NCI-H187 (cell line): ENCODE measurements at regions not wholly inside any gene's neighbourhood (a gene's known extent, or its start where the extent isn't known, plus 50 kb on each side); places are given as distances from the start of the nearest gene placed in this dataset.

Experiments used
- DNase-seq, 2 experiments: peaks; one replicate each; lab custom pipeline; 2025; lab: John Stamatoyannopoulos, UW

GRCh38 chr17:55829995-55830612 lies 79.3 kb downstream of the PCTP start:
- no peak for DNase-seq

- peak in 1 of 2 experiments; percentile 37 for DNase-seq
Observed at GRCh38 chr17:55830699-55831471, 80.0 kb downstream of the PCTP start.

GRCh38 chr17:55833306-55833705 lies 82.5 kb downstream of the PCTP start:
- no peak for DNase-seq

DNA sequence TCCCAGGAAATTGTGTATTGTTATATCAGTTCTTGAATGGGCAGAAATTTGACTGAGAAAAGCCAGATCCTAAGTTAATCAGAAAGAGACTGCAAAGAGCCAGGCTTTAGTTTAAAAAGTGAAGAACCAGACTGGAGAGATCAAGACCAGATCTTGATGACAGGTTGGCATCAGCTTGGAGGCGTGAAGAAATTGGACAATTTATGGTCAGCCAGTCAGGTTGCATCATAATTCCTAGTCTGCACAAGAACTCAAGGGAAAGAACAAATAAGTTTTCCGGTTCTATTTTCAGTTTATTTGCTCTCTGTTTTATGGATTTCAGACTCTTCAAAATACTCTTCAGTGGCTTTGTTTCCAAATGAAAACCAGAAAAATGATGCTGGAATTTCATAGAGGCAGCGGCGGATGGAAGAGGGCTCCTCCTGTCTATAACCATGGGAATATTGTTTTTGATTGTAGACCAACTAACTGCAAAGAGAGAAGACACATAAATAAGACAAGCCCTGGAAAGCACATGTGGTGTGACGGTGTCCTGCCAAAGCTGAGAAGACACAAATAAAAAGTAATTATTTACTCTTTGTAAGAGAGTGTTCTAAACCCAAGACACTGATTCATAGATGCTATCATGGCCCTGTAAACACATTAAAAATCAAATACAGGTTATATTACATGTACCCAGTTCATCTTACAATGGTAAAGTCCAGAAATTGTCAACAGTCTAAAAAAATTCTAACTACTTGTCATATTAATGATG lies 91.7 kb downstream of the PCTP start:
- no peak for DNase-seq

- no peak for DNase-seq
Observed at GRCh38 chr17:55843785-55844184, 92.9 kb downstream of the PCTP start.

- DNase-seq: no peak
Observed at GRCh38 chr17:55845385-55845784, 94.5 kb downstream of the PCTP start.

- DNase-seq: no peak
Observed at GRCh38 chr17:55846745-55847144, 95.9 kb downstream of the PCTP start.

DNA sequence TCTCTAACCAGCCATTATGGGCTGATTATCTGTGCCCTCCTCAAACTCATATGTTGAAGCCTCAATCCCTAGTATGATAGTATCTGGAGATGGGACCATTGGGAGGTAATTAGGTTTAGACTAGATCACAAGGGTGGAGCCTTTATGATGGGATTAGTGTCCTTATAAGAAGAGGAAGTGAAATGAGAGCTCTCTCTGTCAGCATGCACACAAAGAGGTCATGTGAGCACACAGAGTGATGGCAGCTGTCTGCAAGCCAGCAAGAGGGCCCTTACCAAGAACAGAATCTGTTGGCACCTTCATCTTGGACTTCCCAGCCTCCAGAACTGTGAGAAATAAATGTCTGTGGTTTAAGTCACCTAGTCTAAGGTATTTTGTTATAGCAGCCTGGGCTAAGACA lies 101.9 kb downstream of the PCTP start:
- DNase-seq: no peak

- DNase-seq: no peak
Observed at GRCh38 chr17:55859301-55859795, 108.5 kb downstream of the PCTP start.

DNA sequence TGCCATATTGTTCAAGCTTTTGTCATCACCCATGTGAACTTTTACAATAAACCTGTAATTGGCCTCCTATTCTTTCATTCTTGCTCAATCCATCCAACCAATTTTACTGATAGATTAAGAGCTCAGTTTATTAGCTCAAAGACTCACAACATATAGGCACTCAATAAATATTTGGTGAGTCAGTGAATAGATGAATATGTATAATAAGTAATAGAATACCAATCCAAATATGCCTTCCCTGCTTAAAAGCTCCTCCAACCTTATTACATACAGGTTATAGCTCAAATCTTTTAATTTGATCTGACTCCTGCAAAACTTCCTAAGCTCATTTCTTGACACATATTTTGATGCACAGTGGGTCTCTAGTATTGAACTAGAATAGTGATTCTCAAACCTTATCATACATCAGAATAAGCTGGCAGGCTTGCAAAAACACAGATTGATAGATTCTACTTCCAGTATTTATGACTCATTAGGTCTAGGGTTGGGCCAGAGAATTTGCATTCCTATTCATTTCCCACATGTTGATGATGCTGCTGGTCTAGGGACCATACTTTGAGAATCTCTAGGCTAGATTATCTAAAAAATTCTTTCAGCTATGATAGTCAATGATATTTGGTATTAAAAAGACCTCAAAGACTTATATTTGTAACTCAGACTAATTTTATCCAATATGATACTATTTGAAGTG lies 114.4 kb downstream of the PCTP start:
- no peak for DNase-seq

- no peak for DNase-seq
Observed at GRCh38 chr17:55870044-55870443, 119.2 kb downstream of the PCTP start.

DNA sequence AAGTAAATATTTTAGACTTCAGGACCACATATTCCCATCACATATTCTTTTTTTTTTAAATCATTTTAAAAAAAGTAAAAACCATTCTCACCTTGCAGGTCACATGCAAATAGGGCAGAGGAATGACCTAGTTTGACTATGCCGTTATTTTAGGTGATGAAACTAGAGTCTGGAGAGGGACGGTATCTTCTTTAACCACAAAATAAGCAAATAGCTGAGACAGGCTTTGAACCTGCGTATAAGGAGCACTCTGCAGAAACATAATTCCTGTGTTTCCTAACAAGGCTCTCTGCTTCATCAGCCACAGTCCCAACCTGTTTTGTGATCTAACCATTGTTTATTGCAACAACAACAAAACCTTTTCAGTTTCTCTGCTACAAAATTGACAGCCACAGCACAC lies 121.5 kb downstream of the PCTP start:
- DNase-seq: no peak

- DNase-seq: no peak
Observed at GRCh38 chr17:55873017-55873758, 122.3 kb downstream of the PCTP start.

DNA sequence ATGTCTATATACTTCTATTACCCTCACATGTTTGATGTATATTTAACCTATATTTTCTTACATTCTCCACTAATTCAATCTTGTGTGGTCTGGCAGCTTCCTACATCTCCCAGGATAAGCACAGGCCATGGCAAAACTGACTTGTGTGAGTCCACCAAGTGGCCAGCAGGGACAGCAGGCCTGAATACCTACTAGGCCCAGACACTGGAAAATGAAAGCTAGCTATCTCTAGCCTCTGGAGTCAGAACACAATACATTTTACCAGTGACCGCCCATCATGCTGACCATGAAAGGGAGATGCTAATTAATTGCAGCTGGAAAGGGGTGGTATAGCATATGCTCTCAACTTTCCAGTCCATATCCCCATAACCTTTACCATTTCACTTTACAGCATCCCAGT lies 132.3 kb downstream of the PCTP start:
- no peak for DNase-seq

DNA sequence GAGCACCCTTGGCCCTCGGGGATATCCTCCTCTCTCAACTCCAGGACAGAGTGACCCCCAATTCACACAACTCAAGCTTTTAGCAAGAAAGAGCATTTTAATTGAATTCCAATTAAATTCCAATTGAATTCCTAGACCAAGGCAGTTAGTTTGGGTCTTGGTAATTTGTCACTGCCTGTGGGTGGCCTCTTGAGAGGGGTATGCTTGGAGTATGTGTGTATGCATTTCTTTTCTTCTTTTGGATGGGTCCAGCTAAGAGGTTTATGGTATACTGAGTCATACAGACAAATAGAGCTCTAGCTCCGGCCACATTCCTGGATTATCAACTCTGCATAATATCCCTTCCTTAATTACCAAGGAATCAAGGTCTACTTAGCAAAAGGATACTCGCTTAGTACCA lies 136.7 kb downstream of the PCTP start:
- DNase-seq: no peak

DNA sequence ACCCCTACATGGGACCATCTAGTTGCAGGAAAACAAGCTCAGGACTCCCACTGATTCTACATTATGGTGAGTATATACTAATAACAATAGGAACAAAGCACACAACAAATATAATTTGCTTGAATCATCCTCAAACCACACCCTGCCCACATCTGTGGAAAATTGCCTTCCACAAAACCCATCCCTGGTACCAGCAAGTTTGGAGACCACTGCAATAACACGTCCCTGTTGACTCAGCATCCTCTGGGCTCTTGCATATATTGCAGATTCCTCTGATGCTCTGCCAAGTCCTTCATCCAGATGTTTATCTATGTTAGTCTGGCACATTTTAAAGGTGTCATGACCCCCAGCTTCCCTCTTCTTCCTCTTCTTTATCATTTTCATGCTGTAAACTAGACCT lies 138.4 kb downstream of the PCTP start:
- no peak for DNase-seq

- no peak for DNase-seq
Observed at GRCh38 chr17:55895112-55895759, 144.4 kb downstream of the PCTP start.

DNA sequence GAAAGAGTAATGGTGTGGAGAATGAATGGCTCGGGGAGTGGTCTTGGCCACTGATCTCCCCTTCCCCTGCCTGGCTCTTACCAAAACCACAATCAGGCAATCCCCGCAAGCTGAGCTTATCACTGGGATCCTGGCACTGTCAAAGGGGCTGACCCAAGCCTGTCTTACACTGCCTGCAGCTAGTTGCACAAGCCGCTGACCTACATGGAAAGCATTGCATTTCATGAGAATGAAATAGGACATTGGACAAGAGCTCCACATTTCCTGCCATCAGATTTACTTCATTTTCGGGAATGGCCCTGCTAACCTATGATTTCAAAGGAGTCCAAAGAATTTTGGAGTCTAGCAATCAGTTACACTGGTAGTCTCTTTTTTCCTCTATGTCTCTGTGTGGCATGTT lies 146.4 kb downstream of the PCTP start:
- no peak for DNase-seq

DNA sequence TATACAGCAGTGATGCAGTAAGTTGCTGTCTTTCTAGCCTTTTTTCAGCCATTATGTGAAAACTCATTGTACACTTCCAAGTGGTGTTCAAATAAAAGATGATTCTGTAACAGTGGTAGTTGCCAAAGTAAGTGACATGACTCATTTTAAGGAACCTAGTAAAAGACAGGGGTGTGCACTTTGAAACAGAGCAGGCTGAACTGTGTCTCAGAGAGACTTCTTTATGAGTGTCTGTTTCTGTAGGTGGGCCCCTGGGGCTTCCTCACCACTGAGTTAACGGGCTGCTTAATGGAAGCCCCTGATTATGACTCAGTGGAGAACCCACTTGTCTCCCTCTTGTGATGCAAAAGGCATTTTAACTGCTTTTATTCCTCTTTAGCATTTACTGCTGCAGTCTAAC lies 147.3 kb downstream of the PCTP start:
- no peak for DNase-seq

- no peak for DNase-seq
Observed at GRCh38 chr17:55900188-55900587, 149.3 kb downstream of the PCTP start.

- DNase-seq: no peak
Observed at GRCh38 chr17:55903028-55903690, 152.3 kb downstream of the PCTP start.
